PC-9 (cell line): ENCODE measurements at regions not wholly inside any gene's neighbourhood (a gene's known extent, or its start where the extent isn't known, plus 50 kb on each side); places are given as distances from the start of the nearest gene placed in this dataset.

Source experiments
- BruUV-seq: library from RNA; stranded (reverse); fragments of 400-500 nt; replicated peaks from 2 replicates; lab custom pipeline; 2021; lab: Mats Ljungman, UMichigan
- CTCF ChIA-PET: fragments of 300-600 bp; sonication (Branson Sonifier 250); formaldehyde crosslinking; loops from one replicate; lab custom pipeline; 2022; ENCODE audit warnings: antibody characterized with exemption; lab: Charles Lee
- POLR2A ChIA-PET: fragments of 300-600 bp; sonication (Branson Sonifier 250); formaldehyde crosslinking; loops from one replicate; lab custom pipeline; 2022; ENCODE audit warnings: antibody characterized with exemption; ENCODE audit not compliant: unreplicated experiment; lab: Charles Lee
- DNase-seq, 2 experiments: peaks; one replicate each; pipeline versions ENCODE4 v3.0.0 to v3.0.0-alpha.2; 2015 to 2022; ENCODE audit warnings: mixed read lengths in 1 of 2
- H2AFZ ChIP-seq: fragments of 200-600 bp; sonication (generic); 2 replicates; pipeline ENCODE4 v1.8.1; 2017; ENCODE audit warnings: antibody characterized with exemption
- H3F3A ChIP-seq: fragments of 200-600 bp; sonication (generic); 2 replicates; pipeline ENCODE4 v1.8.1; 2017; ENCODE audit warnings: antibody characterized with exemption, mild to moderate bottlenecking, low read depth; ENCODE audit not compliant: insufficient read depth
- H3K27ac ChIP-seq: fragments of 200-600 bp; sonication (generic); 2 replicates; pipeline ENCODE4 v1.6.1; 2016; ENCODE audit warnings: mixed run types
- H3K27me3 ChIP-seq: fragments of 200-600 bp; sonication (generic); 2 replicates; pipeline ENCODE4 v1.6.1; 2016; ENCODE audit warnings: low read depth, mixed run types; ENCODE audit not compliant: insufficient read depth
- H3K36me3 ChIP-seq: fragments of 200-600 bp; sonication (generic); 2 replicates; pipeline ENCODE4 v1.6.1; 2016; ENCODE audit warnings: low read depth, mixed run types
- H3K4me1 ChIP-seq: fragments of 200-600 bp; sonication (generic); replicated peaks from 2 replicates; pipeline ENCODE4 v1.6.1; 2016; ENCODE audit warnings: mixed run types; ENCODE audit not compliant: insufficient read depth
- H3K4me2 ChIP-seq: fragments of 200-600 bp; sonication (generic); 2 replicates; pipeline ENCODE4 v1.6.1; 2017; ENCODE audit warnings: mixed run types
- H3K4me3 ChIP-seq: fragments of 200-600 bp; sonication (generic); 2 replicates; pipeline ENCODE4 v1.6.1; 2016; ENCODE audit warnings: mixed run types
- H3K79me2 ChIP-seq: fragments of 200-600 bp; sonication (generic); 2 replicates; pipeline ENCODE4 v1.6.1; 2017; ENCODE audit warnings: low read depth, mixed run types
- H3K9me2 ChIP-seq: fragments of 200-600 bp; sonication (generic); 2 replicates; pipeline ENCODE4 v1.8.1; 2017; ENCODE audit warnings: mild to moderate bottlenecking; ENCODE audit not compliant: insufficient read depth
- H3K9me3 ChIP-seq: fragments of 200-600 bp; sonication (generic); 2 replicates; pipeline ENCODE4 v1.8.1; 2016; ENCODE audit warnings: low read depth; ENCODE audit not compliant: insufficient read depth
- H4K20me1 ChIP-seq: fragments of 200-600 bp; sonication (generic); 2 replicates; pipeline ENCODE4 v1.8.1; 2017; ENCODE audit not compliant: insufficient read depth
- EZH2 ChIP-seq: fragments of 200-600 bp; sonication (generic); IDR thresholded peaks from 2 replicates; pipeline ENCODE4 v1.8.0; 2017; ENCODE audit warnings: antibody characterized with exemption, low read depth
- intact Hi-C: fragments of 100-400 bp; cut with micrococcal nuclease; formaldehyde crosslinking; loops from one replicate; pipeline ENCODE4 v1.10.0; 2022; ENCODE audit not compliant: unreplicated experiment
- TF ChIP-seq, protein P1 (sequence below): fragments of 200-600 bp; sonication (generic); conservative IDR thresholded peaks from 2 replicates; pipeline ENCODE4 v1.6.1; 2017; ENCODE audit warnings: mixed run types, antibody characterized with exemption, mild to moderate bottlenecking, moderate library complexity

GRCh38 chr5:6264394-6264793 lies 114.0 kb downstream of the MED10 start:
- H4K20me1 ChIP-seq: no peaks in the 10 kb centered on the region
- H2AFZ ChIP-seq: no peak overlapping the region
- H3K4me1 ChIP-seq: peaks cover 15% of the 10 kb centered on the region
- 0 out of 2 replicates have a peak, but pooled peaks cover 5% of the 10 kb centered on the region for H3K9me2 ChIP-seq
- H3K79me2 ChIP-seq: no peaks in the 10 kb centered on the region
- no peak for TF ChIP-seq EZH2
- H3K9me3 ChIP-seq: no peaks in the 10 kb centered on the region
- H3K4me2 ChIP-seq: no peak overlapping the region
- ChIA-PET POLR2A (no interaction called here), CTCF (no interaction called here)
- H3K4me3 ChIP-seq: no peak overlapping the region
- H3K27ac ChIP-seq: no peak overlapping the region
- H3K36me3 ChIP-seq: no peaks in the 10 kb centered on the region
- intact Hi-C loops: no loop called here
- no peak for DNase-seq
- peaks cover 6% of the 10 kb centered on the region; the same call in 1 of the 2 replicates for H3F3A ChIP-seq
- peaks cover 46% of the 10 kb centered on the region for H3K27me3 ChIP-seq
- BruUV-seq: no TSS peak

- no peak overlapping the region for H3K4me3 ChIP-seq
- H3K79me2 ChIP-seq: no peaks in the 10 kb centered on the region
- H3K9me2 ChIP-seq: 0 out of 2 replicates have a peak, but pooled peaks cover 5% of the 10 kb centered on the region
- H3K27ac ChIP-seq: no peak overlapping the region
- no TSS peak for BruUV-seq
- intact Hi-C loops: no loop called here
- H4K20me1 ChIP-seq: no peaks in the 10 kb centered on the region
- H3K4me1 ChIP-seq: peaks cover 15% of the 10 kb centered on the region
- no peak for DNase-seq
- H3K4me2 ChIP-seq: no peak overlapping the region
- TF ChIP-seq, protein P1, sequence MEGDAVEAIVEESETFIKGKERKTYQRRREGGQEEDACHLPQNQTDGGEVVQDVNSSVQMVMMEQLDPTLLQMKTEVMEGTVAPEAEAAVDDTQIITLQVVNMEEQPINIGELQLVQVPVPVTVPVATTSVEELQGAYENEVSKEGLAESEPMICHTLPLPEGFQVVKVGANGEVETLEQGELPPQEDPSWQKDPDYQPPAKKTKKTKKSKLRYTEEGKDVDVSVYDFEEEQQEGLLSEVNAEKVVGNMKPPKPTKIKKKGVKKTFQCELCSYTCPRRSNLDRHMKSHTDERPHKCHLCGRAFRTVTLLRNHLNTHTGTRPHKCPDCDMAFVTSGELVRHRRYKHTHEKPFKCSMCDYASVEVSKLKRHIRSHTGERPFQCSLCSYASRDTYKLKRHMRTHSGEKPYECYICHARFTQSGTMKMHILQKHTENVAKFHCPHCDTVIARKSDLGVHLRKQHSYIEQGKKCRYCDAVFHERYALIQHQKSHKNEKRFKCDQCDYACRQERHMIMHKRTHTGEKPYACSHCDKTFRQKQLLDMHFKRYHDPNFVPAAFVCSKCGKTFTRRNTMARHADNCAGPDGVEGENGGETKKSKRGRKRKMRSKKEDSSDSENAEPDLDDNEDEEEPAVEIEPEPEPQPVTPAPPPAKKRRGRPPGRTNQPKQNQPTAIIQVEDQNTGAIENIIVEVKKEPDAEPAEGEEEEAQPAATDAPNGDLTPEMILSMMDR: no peak
- no peak for TF ChIP-seq EZH2
- peaks cover 6% of the 10 kb centered on the region; the same call in 1 of the 2 replicates for H3F3A ChIP-seq
- H3K9me3 ChIP-seq: no peaks in the 10 kb centered on the region
- H3K27me3 ChIP-seq: peaks cover 43% of the 10 kb centered on the region; the same call in 1 of the 2 replicates
- ChIA-PET CTCF (no interaction called here), POLR2A (no interaction called here)
- H3K36me3 ChIP-seq: no peaks in the 10 kb centered on the region
- no peak overlapping the region for H2AFZ ChIP-seq
Measured at GRCh38 chr5:6262651-6263363, 115.5 kb downstream of the MED10 start.

- H3K4me1 ChIP-seq: peaks cover 15% of the 10 kb centered on the region
- peaks cover 6% of the 10 kb centered on the region; the same call in 1 of the 2 replicates for H3F3A ChIP-seq
- H3K9me2 ChIP-seq: no peaks in the 10 kb centered on the region
- TF ChIP-seq, protein P1: no peak
- no peak for TF ChIP-seq EZH2
- H3K4me2 ChIP-seq: peak overlapping the region; percentile 21; the same call in 1 of the 2 replicates
- BruUV-seq: no TSS peak
- H3K27me3 ChIP-seq: peaks cover 32% of the 10 kb centered on the region; the same call in 1 of the 2 replicates
- CTCF ChIA-PET: no interaction called here
- no peaks in the 10 kb centered on the region for H4K20me1 ChIP-seq
- DNase-seq: peak in 1 of 2 experiments; percentile 66
- no peaks in the 10 kb centered on the region for H3K36me3 ChIP-seq
- H3K79me2 ChIP-seq: no peaks in the 10 kb centered on the region
- no peak overlapping the region for H3K4me3 ChIP-seq
- intact Hi-C loops: no loop called here
- no peaks in the 10 kb centered on the region for H3K9me3 ChIP-seq
- no peak overlapping the region for H2AFZ ChIP-seq
- no peak overlapping the region for H3K27ac ChIP-seq
- POLR2A ChIA-PET: no interaction called here
Measured at GRCh38 chr5:6261668-6262067, 116.7 kb downstream of the MED10 start.
